IMR-90 (cell line): ENCODE measurements at regions not wholly inside any gene's neighbourhood (a gene's known extent, or its start where the extent isn't known, plus 50 kb on each side); places are given as distances from the start of the nearest gene placed in this dataset.

Source experiments
- ATAC-seq: fragments of 200-7000 bp; cut with Tn5 transposase; 2 replicates; pipeline ENCODE4 v1.9.1; 2020; ENCODE audit warnings: low read depth, mild to moderate bottlenecking, moderate library complexity
- BruUV-seq: library from RNA; stranded (reverse); fragments of 400-500 nt; replicated peaks from 2 replicates; lab custom pipeline; 2021; lab: Mats Ljungman, UMichigan
- CTCF ChIA-PET: fragments of 300-600 bp; formaldehyde crosslinking; extraction: SDS; loops from one replicate; lab custom pipeline; 2021; ENCODE audit warnings: antibody characterized with exemption; lab: Yijun Ruan, JAX
- POLR2A ChIA-PET: fragments of 300-600 bp; sonication (Branson Sonifier 250); formaldehyde crosslinking; loops from one replicate; lab custom pipeline; 2022; ENCODE audit warnings: antibody characterized with exemption; ENCODE audit not compliant: unreplicated experiment; lab: Charles Lee
- DNase-seq: peaks from one replicate; pipeline ENCODE4 v3.0.0; 2013
- H2AFZ ChIP-seq: replicated peaks from 2 replicates; pipeline ENCODE3; 2013; ENCODE audit warnings: low read length, mild to moderate bottlenecking; ENCODE audit not compliant: poor library complexity
- H2AK5ac ChIP-seq: 2 replicates; pipeline ENCODE4 v1.6.1; 2013; ENCODE audit warnings: low read depth, low read length, inconsistent platforms
- H2AK9ac ChIP-seq: replicated peaks from 2 replicates; pipeline ENCODE3; 2013; ENCODE audit warnings: mild to moderate bottlenecking, low read depth, low read length, moderate library complexity; ENCODE audit not compliant: poor library complexity
- H2BK120ac ChIP-seq: 2 replicates; pipeline ENCODE4 v1.6.1; 2013; ENCODE audit warnings: low read depth, low read length, inconsistent platforms
- H2BK15ac ChIP-seq: 3 replicates; pipeline ENCODE4 v1.6.1; 2013; ENCODE audit warnings: low read depth, low read length, inconsistent platforms
- H2BK20ac ChIP-seq: 2 replicates; pipeline ENCODE4 v1.6.1; 2013; ENCODE audit warnings: low read depth, mild to moderate bottlenecking, inconsistent platforms, low read length, moderate library complexity
- H2BK5ac ChIP-seq: 2 replicates; pipeline ENCODE4 v1.6.1; 2013; ENCODE audit warnings: mild to moderate bottlenecking, low read depth, low read length, inconsistent platforms; ENCODE audit not compliant: poor library complexity, severe bottlenecking
- H3K14ac ChIP-seq: replicated peaks from 2 replicates; pipeline ENCODE4 v1.6.1; 2013; ENCODE audit warnings: low read depth, low read length, inconsistent platforms
- H3K18ac ChIP-seq: 2 replicates; pipeline ENCODE4 v1.6.1; 2013; ENCODE audit warnings: low read depth, low read length, control low read depth
- H3K23ac ChIP-seq: 2 replicates; pipeline ENCODE4 v1.6.1; 2013; ENCODE audit warnings: low read depth, low read length, inconsistent platforms
- H3K27ac ChIP-seq: 2 replicates; pipeline ENCODE4 v1.5.1; 2013; ENCODE audit warnings: mild to moderate bottlenecking, control low read depth, low read length; ENCODE audit not compliant: insufficient read depth
- H3K27me3 ChIP-seq: 2 replicates; pipeline ENCODE4 v1.6.1; 2013; ENCODE audit warnings: low read length; ENCODE audit not compliant: control insufficient read depth, insufficient read depth
- H3K36me3 ChIP-seq: 2 replicates; pipeline ENCODE4 v1.6.1; 2013; ENCODE audit warnings: low read length, mixed read lengths; ENCODE audit not compliant: control insufficient read depth, insufficient read depth
- H3K4ac ChIP-seq: 2 replicates; pipeline ENCODE4 v1.6.1; 2013; ENCODE audit warnings: low read depth, low read length, inconsistent platforms
- H3K4me1 ChIP-seq: 2 replicates; pipeline ENCODE4 v1.6.1; 2013; ENCODE audit warnings: low read length, mixed read lengths; ENCODE audit not compliant: control insufficient read depth, insufficient read depth
- H3K4me2 ChIP-seq: 2 replicates; pipeline ENCODE4 v1.6.1; 2013; ENCODE audit warnings: low read depth, mild to moderate bottlenecking, control low read depth, low read length, moderate library complexity
- H3K4me3 ChIP-seq: 2 replicates; pipeline ENCODE4 v1.5.1; 2013; ENCODE audit warnings: low read depth, mild to moderate bottlenecking, control low read depth, low read length, moderate library complexity; ENCODE audit not compliant: insufficient read depth
- H3K56ac ChIP-seq: 2 replicates; pipeline ENCODE4 v1.6.1; 2013; ENCODE audit warnings: low read length, inconsistent platforms; ENCODE audit not compliant: insufficient read depth; ENCODE audit errors: extremely low read depth
- H3K79me1 ChIP-seq, 2 experiments: 2 replicates each; pipeline ENCODE4 v1.6.1; 2013; ENCODE audit warnings: low read length in 2 of 2, inconsistent platforms in 1 of 2, low read depth in 1 of 2
- H3K9ac ChIP-seq: 2 replicates; pipeline ENCODE4 v1.6.1; 2013; ENCODE audit warnings: low read depth, low read length, control low read depth
- H3K9me1 ChIP-seq: 2 replicates; pipeline ENCODE4 v1.6.1; 2013; ENCODE audit warnings: low read length, inconsistent platforms; ENCODE audit not compliant: insufficient read depth
- H3K9me3 ChIP-seq: 2 replicates; pipeline ENCODE4 v1.6.1; 2013; ENCODE audit warnings: low read length; ENCODE audit not compliant: control insufficient read depth, insufficient read depth
- H4K20me1 ChIP-seq: 2 replicates; pipeline ENCODE4 v1.6.1; 2013; ENCODE audit warnings: low read length, inconsistent platforms; ENCODE audit not compliant: insufficient read depth
- H4K5ac ChIP-seq: 2 replicates; pipeline ENCODE4 v1.6.1; 2013; ENCODE audit warnings: mild to moderate bottlenecking, low read depth, low read length, control low read depth
- H4K8ac ChIP-seq, 2 experiments: 2 replicates each; pipeline ENCODE4 v1.6.1; 2013; ENCODE audit warnings: low read depth in 2 of 2, low read length in 2 of 2, control low read depth in 1 of 2, inconsistent platforms in 1 of 2
- H4K91ac ChIP-seq: 2 replicates; pipeline ENCODE4 v1.6.1; 2013; ENCODE audit warnings: low read depth, low read length, inconsistent platforms; ENCODE audit not compliant: insufficient read depth
- BHLHE40 ChIP-seq: fragments of 150-350 bp; IDR thresholded peaks from 2 replicates; pipeline ENCODE4 v1.6.1; 2016; ENCODE audit warnings: mild to moderate bottlenecking, low read depth, low read length
- CEBPB ChIP-seq: IDR thresholded peaks from 2 replicates; pipeline ENCODE4 v1.6.1; 2012; ENCODE audit warnings: low read depth, low read length, improper control_type of control experiment
- CHD1 ChIP-seq: IDR thresholded peaks from 2 replicates; pipeline ENCODE4 v1.6.1; 2012; ENCODE audit warnings: low read depth, low read length, improper control_type of control experiment
- MXI1 ChIP-seq: IDR thresholded peaks from 2 replicates; pipeline ENCODE4 v1.6.1; 2012; ENCODE audit warnings: low read depth, mild to moderate bottlenecking, low read length, moderate library complexity, borderline replicate concordance
- NFE2L2 ChIP-seq: fragments of 150-350 bp; IDR thresholded peaks from 2 replicates; pipeline ENCODE4 v1.6.1; 2016; ENCODE audit warnings: low read depth, mild to moderate bottlenecking, low read length
- POLR2A ChIP-seq: IDR thresholded peaks from 2 replicates; pipeline ENCODE4 v1.6.1; 2012; ENCODE audit warnings: mild to moderate bottlenecking, low read depth, low read length
- RAD21 ChIP-seq: IDR thresholded peaks from 2 replicates; pipeline ENCODE4 v1.6.1; 2012; ENCODE audit warnings: low read length, improper control_type of control experiment
- RCOR1 ChIP-seq: IDR thresholded peaks from 2 replicates; pipeline ENCODE4 v1.6.1; 2012; ENCODE audit warnings: mild to moderate bottlenecking, low read length, improper control_type of control experiment; ENCODE audit not compliant: insufficient replicate concordance
- SMC3 ChIP-seq: fragments of 150-350 bp; IDR thresholded peaks from 2 replicates; pipeline ENCODE4 v1.6.1; 2016; ENCODE audit warnings: low read depth, mild to moderate bottlenecking, antibody characterized with exemption, low read length, moderate library complexity
- WGBS, 2 experiments: methylation state at CpG; one replicate each; pipeline versions ENCODE4 v1.1.5 to v1.1.7; 2013; ENCODE audit warnings: missing lambda C conversion rate in 2 of 2; ENCODE audit not compliant: insufficient read length in 1 of 2; ENCODE audit errors: extremely low coverage in 2 of 2; 5-methylcytosine and 5-hydroxymethylcytosine counted together
- dilution Hi-C: fragments of 300-500 bp; cut with HindIII; formaldehyde crosslinking; loops from one replicate; pipeline ENCODE4 v1.14.3; 2018; ENCODE audit warnings: low sequenced_read_pairs; ENCODE audit not compliant: unreplicated experiment
- in situ Hi-C: fragments of 300-500 bp; cut with MboI; formaldehyde crosslinking; loops from 3 replicates; pipeline ENCODE4 v1.14.3; 2019; ENCODE audit warnings: low sequenced_read_pairs, inconsistent platforms, mixed read lengths
- intact Hi-C: fragments of 100-400 bp; cut with micrococcal nuclease; formaldehyde crosslinking; loops from 2 replicates; pipeline ENCODE4 v1.10.0; 2022
- TF ChIP-seq, protein P1 (sequence below): conservative IDR thresholded peaks from 2 replicates; pipeline ENCODE4 v1.5.1; 2012; ENCODE audit warnings: mild to moderate bottlenecking, low read depth, low read length, improper control_type of control experiment
- TF ChIP-seq, protein P2 (sequence below): fragments of 150-350 bp; IDR thresholded peaks from 2 replicates; pipeline ENCODE4 v1.6.1; 2016; ENCODE audit warnings: low read depth, mild to moderate bottlenecking, low read length, moderate library complexity, borderline replicate concordance

DNA sequence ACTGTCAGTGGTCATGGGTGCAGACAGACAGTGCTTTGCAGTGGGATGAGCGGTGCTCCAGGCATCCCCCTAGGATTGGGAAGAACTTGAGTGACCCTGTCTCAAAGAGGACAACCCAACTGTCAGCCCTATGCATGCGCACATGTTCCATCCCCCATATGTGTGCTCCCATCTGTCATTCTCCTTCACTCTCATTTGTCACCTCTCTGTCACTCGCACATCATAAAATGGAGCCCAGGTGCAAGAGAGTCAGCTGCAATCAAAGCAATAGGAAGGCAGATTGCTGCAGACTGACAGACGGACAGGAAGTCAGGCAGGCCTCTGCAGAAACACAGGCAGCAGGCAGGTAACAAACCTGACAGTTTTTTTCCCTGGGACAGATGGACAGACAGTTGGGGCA lies 101.8 kb upstream of the CCL1 start:
- no peaks in the 10 kb centered on the region for H3K4me1 ChIP-seq
- dilution Hi-C loops, result no loop called here
- no peaks in the 10 kb centered on the region for H3K9me3 ChIP-seq
- H3K4me3 ChIP-seq, result no peak overlapping the region
- no peak for ATAC-seq
- WGBS, 2 experiments, result 42% methylated on average over 2 of the region's 4 CpGs; no CpG with 5 or more reads in 1 of the 2 experiments
- H3K27me3 ChIP-seq, result no peaks in the 10 kb centered on the region
- POLR2A ChIA-PET, result no interaction called here
- no peaks in the 10 kb centered on the region for H3K36me3 ChIP-seq
- no peak overlapping the region for H2BK15ac ChIP-seq
- H4K8ac ChIP-seq, result no peak overlapping the region
- no peaks in the 10 kb centered on the region for H3K79me1 ChIP-seq
- H2BK20ac ChIP-seq, result no peak overlapping the region
- no peak overlapping the region for H3K23ac ChIP-seq
- no peak overlapping the region for H2AK9ac ChIP-seq
- H4K5ac ChIP-seq, result no peak overlapping the region
- no peak for TF ChIP-seq RCOR1
- TF ChIP-seq SMC3, result no peak
- no peak for TF ChIP-seq RAD21
- TF ChIP-seq, protein P1, sequence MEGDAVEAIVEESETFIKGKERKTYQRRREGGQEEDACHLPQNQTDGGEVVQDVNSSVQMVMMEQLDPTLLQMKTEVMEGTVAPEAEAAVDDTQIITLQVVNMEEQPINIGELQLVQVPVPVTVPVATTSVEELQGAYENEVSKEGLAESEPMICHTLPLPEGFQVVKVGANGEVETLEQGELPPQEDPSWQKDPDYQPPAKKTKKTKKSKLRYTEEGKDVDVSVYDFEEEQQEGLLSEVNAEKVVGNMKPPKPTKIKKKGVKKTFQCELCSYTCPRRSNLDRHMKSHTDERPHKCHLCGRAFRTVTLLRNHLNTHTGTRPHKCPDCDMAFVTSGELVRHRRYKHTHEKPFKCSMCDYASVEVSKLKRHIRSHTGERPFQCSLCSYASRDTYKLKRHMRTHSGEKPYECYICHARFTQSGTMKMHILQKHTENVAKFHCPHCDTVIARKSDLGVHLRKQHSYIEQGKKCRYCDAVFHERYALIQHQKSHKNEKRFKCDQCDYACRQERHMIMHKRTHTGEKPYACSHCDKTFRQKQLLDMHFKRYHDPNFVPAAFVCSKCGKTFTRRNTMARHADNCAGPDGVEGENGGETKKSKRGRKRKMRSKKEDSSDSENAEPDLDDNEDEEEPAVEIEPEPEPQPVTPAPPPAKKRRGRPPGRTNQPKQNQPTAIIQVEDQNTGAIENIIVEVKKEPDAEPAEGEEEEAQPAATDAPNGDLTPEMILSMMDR, result no peak
- TF ChIP-seq, protein P2, sequence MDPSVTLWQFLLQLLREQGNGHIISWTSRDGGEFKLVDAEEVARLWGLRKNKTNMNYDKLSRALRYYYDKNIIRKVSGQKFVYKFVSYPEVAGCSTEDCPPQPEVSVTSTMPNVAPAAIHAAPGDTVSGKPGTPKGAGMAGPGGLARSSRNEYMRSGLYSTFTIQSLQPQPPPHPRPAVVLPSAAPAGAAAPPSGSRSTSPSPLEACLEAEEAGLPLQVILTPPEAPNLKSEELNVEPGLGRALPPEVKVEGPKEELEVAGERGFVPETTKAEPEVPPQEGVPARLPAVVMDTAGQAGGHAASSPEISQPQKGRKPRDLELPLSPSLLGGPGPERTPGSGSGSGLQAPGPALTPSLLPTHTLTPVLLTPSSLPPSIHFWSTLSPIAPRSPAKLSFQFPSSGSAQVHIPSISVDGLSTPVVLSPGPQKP, result no peak
- no peak for TF ChIP-seq CHD1
- no peak for TF ChIP-seq MXI1
- TF ChIP-seq CEBPB, result no peak
- TF ChIP-seq POLR2A, result no peak
- TF ChIP-seq NFE2L2, result no peak
- no peak for TF ChIP-seq BHLHE40
- no peak overlapping the region for H2AFZ ChIP-seq
- no peaks in the 10 kb centered on the region for H4K20me1 ChIP-seq
- no peaks in the 10 kb centered on the region for H3K9me1 ChIP-seq
- H2AK5ac ChIP-seq, result no peak overlapping the region
- no peak overlapping the region for H3K4ac ChIP-seq
- no peak overlapping the region for H3K56ac ChIP-seq
- no peak overlapping the region for H3K27ac ChIP-seq
- H3K4me2 ChIP-seq, result no peak overlapping the region
- no peak overlapping the region for H2BK5ac ChIP-seq
- no peak overlapping the region for H3K14ac ChIP-seq
- CTCF ChIA-PET, result no interaction called here
- no peak overlapping the region for H3K9ac ChIP-seq
- intact Hi-C loops, result no loop called here
- no peak overlapping the region for H2BK120ac ChIP-seq
- H3K18ac ChIP-seq, result no peak overlapping the region
- no TSS peak for BruUV-seq
- DNase-seq, result no peak
- in situ Hi-C loops, result no loop called here
- no peak overlapping the region for H4K91ac ChIP-seq
